HG02571 (cell line): ENCODE measurements at regions not wholly inside any gene's neighbourhood (a gene's known extent, or its start where the extent isn't known, plus 50 kb on each side); places are given as distances from the start of the nearest gene placed in this dataset.

Experiments
- ATAC-seq: cut with Tn5 transposase; IDR thresholded peaks from one replicate; pipeline ENCODE4 v1.9.1; 2021; ENCODE audit warnings: mild to moderate bottlenecking, moderate library complexity; ENCODE audit not compliant: unreplicated experiment

DNA sequence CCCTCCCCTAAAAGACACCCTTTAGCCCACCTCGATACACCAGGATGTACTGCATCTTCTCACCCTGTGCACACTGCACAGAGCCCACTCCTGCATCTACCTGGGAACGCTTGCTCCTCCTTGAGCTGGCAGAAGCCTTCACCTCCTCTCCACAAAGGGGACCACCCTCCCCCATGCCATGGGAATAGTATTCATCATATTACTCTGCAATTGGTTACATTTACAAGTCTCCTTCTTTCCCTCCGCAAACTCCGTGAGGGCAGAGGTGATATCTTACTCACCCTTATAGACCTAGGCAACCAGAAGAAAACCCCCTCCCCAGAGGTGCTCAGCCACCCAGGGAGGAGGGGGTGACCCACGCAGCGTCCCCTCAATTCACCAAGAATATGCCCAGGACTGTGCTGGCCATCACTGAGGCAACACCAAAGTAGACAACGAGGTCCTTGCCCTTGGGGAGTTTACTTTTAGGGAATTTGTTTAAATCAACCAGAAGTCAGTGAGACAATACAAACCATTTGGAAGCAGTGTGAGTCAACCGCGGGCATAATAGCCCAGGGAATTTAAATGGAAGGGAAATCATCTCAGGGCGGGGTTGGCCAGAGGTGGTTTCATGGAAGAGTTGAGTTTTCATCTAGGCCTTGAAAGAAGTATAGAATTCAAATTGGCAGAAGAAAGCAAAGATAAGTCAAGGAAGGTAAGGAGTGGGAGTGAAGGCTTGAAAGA, 214.5 kb downstream of the BARX2 start:
- ATAC-seq = no peak

- no peak for ATAC-seq
Observed at GRCh38 chr11:129590753-129591475, 215.3 kb downstream of the BARX2 start.

DNA sequence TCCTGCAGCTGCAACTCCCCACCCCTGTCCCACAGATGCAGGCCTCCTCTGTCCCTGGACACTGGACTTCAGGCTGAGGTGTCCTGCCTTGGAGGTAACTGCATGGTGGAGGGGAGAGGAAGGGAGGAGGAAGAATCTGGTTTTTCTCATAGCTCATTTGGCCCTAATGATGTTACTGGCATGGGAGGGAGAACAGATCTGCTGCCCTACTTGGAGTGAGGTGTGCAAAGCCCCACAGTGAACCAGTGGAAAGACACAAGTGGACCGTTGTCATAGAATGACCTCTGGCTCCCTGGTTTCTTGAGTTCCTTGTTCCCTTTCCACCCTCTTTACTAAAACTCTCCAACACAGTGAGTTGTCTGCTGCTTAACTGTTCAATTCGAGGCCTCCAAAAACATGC, 215.9 kb downstream of the BARX2 start:
- ATAC-seq = no peak

DNA sequence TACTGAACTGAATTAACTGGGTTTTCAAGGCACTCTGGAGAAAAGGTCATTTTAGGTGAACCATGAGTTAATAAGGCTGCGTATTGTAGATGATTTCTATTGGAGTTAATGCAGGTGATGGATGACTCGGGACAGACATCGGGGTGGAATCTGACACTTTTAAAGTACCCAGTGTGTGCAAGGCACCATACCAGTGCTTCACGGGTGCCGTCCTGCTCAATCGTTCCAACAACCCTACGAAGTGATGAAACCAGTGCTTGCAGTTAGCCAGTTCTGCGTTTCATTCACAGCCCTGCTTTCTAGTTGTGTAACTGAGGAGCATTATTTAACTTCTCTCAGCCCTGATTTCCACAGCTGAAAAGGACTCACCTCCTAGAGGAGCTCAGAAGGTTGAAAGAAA, 216.5 kb downstream of the BARX2 start:
- ATAC-seq = no peak

GRCh38 chr11:129593098-129593497, 217.4 kb downstream of the BARX2 start:
- ATAC-seq = no peak

DNA sequence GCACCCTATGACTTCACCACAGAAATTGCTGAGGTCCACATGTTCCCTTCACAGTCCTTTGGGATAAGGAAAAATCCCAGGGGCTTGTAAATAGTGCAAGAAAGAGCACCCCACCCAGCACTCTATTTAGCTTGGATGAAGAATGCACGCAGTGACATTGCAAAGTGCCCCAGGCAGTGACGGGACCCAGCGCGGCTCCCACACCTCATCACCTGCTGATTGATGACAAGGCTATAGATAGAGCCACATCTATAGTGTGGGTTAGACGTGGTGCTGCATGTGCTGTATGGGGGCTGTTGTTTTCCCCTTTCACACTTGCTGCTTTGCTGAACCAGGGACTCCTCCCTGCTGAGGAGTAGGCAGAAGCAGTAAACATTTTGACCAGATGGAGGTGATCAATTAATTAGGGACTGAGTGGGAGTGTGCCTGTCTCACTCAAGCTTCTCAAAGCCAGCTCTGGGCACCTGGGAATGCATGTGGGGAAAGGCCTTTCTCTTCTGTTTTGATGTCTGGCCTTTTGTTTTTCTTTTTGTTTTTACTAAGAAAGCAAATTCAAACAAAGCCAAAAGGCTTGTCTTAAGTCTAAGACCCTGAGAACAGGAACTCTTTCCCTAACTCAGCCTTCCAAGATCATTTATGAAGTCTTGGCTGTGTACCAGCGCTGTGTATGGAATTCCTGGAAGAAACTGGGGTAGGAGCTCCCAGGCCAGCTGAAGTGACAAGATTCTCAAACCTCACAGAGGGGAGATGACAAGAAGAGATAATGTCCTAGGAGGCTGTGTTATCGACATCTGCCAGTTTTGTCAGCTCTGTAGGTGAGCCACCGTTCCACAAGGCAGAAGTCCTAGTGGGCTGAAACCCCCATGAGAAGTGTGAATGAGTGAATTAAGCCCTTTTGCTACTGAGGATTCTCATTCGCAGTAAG, 219.7 kb downstream of the BARX2 start:
- no peak for ATAC-seq

DNA sequence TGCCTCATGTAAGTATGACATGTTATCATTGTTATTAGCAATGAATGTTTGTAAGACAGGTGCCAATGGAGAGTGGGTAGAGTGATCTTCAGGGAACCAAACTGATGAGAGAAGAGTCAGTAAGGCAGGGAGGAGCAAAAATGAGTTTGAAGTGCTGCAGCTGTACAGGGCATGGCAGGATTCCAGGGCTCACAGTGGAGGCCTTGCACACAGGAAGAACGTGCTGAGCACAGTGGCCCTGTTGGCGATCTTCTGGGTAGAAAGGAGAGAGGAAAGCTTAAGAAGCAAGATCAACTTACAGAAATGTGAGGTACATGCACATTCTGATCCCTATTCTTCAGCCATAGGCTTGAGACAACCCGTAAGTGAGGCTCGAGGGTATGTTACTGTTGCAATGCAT, 219.3 kb upstream of the TMEM45B start:
- ATAC-seq = no peak

GRCh38 chr11:129598378-129598777, 217.3 kb upstream of the TMEM45B start:
- no peak for ATAC-seq

DNA sequence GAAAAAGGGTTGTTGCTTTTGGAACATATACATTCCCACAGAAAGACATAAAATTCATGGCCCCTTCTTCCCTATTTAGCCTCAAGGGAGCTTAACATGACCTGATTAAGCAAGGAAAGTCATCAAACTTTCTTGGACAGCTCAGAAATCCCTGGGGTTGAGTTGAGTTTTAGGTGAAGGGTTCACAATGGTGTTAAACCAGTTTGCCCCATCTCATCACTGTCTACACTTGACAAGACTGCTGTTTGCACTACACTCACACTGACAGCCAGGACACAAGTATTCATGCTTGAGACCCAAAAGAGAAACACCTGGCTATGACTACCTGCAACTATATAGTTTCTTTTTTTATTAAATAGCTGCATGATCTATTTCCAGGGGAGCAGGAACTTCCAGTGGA, 209.8 kb upstream of the TMEM45B start:
- ATAC-seq = no peak

DNA sequence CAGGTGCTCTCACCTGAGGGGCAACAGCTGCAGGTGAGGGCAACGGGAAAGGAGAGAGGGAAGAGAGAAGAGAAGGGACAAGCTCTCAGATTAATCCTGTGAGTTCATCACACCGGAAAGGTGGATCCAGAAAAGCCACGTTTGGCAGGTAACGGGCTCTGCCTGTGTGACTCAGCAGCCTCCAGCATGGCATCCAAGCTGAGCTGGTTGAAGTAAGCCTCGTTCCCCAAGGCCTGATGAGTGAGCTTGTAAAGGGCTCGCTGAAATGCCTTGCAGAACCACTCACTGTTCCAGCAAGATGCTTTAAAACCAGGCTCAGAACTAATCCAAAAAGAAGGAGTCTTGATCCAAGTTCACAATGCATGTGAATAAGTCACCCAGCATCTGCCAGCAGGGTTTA, 206.9 kb upstream of the TMEM45B start:
- ATAC-seq = no peak

DNA sequence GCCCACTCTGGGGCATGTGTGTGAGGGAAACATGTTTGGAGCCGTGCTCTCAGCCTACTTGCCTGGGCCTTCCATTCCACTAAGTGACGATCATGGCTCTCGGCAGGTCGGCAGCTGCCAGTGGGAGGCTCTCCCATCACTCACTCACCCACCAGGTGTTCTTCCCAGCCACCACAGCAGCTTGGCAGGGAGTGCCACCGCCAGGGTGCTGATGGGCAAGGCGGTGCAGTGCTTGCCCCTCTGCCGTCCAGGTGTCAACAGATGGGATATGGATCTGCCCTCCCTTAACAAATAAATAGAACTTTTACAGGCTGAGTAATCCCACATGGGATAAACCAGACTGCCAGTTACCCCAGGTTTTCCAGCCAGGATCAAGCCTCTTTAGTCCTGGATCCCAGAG, 205.5 kb upstream of the TMEM45B start:
- ATAC-seq = no peak

DNA sequence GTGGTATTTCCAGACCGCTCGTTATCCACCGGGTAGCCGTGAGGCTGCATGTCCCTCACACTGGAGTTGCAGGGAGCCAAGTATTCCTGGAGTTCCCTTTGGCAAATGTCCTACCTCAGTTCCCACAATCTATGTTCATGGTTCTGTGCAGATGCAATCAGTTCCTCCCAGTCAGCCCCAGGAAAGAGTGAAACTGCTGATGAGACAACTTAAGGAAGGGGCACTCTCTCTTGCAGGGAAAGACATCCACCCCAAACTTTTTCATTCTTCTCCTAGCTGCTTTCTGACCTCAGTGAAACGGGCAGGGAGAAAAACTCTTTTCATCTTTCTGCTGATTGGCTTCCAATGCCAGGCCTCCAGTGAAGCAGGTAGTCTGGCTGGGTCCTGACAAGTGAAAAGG, 205.1 kb upstream of the TMEM45B start:
- no peak for ATAC-seq

- no peak for ATAC-seq
Observed at GRCh38 chr11:129611661-129612446, 203.8 kb upstream of the TMEM45B start.

DNA sequence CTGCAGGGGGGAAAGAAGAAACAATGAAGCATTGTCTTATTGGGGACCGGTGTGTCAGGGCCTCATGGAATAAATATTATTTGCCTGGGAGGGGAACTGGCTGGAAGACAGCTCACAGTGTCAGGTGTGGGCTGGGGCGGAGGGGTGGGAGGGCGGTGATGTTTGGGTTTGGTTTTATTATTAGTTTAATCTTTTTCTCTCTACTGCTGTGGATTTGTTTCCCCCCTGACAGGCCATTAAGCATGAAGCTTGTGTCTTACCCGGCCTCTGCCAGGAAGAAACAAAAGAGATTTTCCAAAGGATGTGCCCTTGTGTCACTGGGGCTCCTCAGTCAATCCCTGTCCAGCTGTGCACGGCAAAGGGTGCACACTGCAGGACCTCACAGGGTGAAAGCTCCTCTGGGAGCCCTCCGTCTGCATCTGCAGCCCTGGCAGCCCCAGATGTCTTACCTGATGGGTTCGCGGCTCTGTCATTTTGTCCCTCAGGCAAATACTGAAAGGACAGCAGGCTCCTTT, 203.1 kb upstream of the TMEM45B start:
- no peak for ATAC-seq

- no peak for ATAC-seq
Observed at GRCh38 chr11:129613071-129613470, 202.6 kb upstream of the TMEM45B start.

DNA sequence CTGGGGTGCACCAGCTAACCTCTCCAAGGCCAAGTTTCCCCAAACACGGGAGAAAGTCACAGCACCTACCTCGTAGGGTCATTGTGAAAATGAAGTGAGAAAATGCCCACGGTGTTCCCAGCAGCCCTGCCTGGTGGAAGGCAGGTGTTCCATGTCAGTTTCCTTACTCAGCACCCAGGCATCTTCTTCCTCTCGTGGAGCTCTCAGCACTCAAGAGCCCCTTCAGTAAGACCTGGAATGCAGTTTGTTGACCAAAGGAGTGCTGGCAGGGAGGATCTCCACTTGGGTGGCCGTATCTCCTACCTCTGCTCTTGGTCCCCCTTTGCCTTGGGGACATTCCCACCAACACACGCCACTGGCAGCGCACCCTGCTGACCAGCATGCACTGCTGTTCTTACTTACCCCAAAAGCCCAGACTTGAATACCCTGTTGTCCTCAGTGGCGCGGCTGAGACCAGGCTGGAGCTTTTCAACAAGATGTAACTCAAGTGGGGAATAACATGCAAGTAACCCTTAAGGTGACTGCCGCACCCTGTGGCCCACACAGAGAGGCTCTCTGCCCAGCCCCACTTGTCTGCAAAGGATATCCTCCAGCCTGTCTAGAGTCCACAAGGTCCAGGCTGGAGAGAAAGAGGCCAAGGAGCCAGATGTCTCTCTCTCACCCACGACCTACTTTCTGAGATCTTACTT, 201.2 kb upstream of the TMEM45B start:
- ATAC-seq = no peak

GRCh38 chr11:129618046-129618569, 197.5 kb upstream of the TMEM45B start:
- no peak for ATAC-seq

DNA sequence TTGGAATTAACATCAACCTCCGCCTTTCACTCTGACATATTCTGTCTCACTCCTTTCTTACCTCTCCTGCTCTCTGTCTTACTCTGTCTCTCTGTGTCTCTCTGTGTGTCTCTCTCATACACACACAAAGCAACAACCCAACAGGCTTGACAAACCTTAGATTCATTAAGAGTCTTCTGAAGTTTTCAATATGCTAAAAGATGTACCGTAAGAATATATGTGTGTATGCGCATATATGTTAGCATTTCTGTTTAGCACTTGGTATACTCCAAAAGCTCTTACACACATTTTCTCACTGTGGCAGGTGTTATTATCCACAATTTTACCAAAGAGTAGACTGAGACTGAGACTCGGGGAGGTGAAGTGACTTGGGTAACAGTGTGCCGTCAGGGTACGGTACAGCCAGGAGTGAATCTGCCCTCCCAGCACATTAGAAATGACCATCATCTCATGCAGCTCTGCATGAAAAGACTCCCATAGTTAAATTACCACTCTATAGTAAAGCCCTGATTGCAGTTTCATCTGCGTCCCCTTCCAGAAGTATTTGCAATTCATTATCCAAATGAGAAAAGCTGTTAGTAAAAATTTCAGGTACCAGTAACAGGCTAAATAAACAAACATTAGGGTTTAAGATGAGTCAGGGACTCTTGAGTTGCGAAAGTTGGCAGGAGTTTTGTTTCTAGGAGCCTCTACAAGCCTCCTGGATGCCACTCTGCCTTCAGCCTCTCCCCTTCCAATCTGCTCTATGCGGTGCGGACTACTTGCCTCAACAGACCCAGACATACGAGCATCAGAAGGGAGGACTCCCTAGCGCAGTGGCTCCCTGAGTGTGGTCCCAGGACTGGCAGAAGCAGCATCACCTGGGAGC, 195.2 kb upstream of the TMEM45B start:
- ATAC-seq = no peak

GRCh38 chr11:129625930-129626329, 189.7 kb upstream of the TMEM45B start:
- ATAC-seq = no peak
